Smooth muscle cell (in vitro differentiated cells): ENCODE measurements at regions not wholly inside any gene's neighbourhood (a gene's known extent, or its start where the extent isn't known, plus 50 kb on each side); places are given as distances from the start of the nearest gene placed in this dataset.

ENCODE experiments used
- DNase-seq: peaks from one replicate; lab custom pipeline; 2025; ENCODE audit not compliant: unreplicated experiment; lab: John Stamatoyannopoulos, UW
- H2AFZ ChIP-seq: fragments of 200-600 bp; sonication (generic); 2 replicates; pipeline ENCODE4 v1.6.0; 2016; ENCODE audit warnings: antibody characterized with exemption, low read depth, mild to moderate bottlenecking
- H3F3A ChIP-seq: fragments of 200-600 bp; sonication (generic); 2 replicates; pipeline ENCODE4 v1.6.0; 2017; ENCODE audit warnings: antibody characterized with exemption, low read depth
- H3K27ac ChIP-seq: fragments of 200-600 bp; sonication (generic); 2 replicates; pipeline ENCODE4 v1.5.1; 2016; ENCODE audit warnings: low read depth, mild to moderate bottlenecking
- H3K27me3 ChIP-seq: fragments of 200-600 bp; sonication (generic); 2 replicates; pipeline ENCODE4 v1.6.1; 2016; ENCODE audit warnings: low read depth, mild to moderate bottlenecking
- H3K36me3 ChIP-seq: fragments of 200-600 bp; sonication (generic); 2 replicates; pipeline ENCODE4 v1.5.1; 2016; ENCODE audit warnings: low read depth
- H3K4me1 ChIP-seq: fragments of 200-600 bp; sonication (generic); 2 replicates; pipeline ENCODE4 v1.5.1; 2016; ENCODE audit warnings: low read depth
- H3K4me2 ChIP-seq: fragments of 200-600 bp; sonication (generic); 2 replicates; pipeline ENCODE4 v1.6.0; 2016; ENCODE audit warnings: mild to moderate bottlenecking
- H3K4me3 ChIP-seq: fragments of 200-600 bp; sonication (generic); 2 replicates; pipeline ENCODE4 v1.5.1; 2016; ENCODE audit warnings: mild to moderate bottlenecking
- H3K79me2 ChIP-seq: fragments of 200-600 bp; sonication (generic); 2 replicates; pipeline ENCODE4 v1.6.0; 2016; ENCODE audit warnings: low read depth, mild to moderate bottlenecking
- H3K9ac ChIP-seq: fragments of 200-600 bp; sonication (generic); 2 replicates; pipeline ENCODE4 v1.6.0; 2016; ENCODE audit warnings: low read depth
- H3K9me3 ChIP-seq: fragments of 200-600 bp; sonication (generic); replicated peaks from 2 replicates; pipeline ENCODE4 v1.5.1; 2016; ENCODE audit warnings: low read depth
- H4K20me1 ChIP-seq: fragments of 200-600 bp; sonication (generic); 2 replicates; pipeline ENCODE4 v1.6.0; 2016; ENCODE audit warnings: low read depth
- CTCF ChIP-seq: fragments of 200-600 bp; sonication (generic); IDR thresholded peaks from 2 replicates; pipeline ENCODE4 v1.5.1; 2017; ENCODE audit warnings: borderline replicate concordance, mild to moderate bottlenecking, antibody characterized with exemption; ENCODE audit not compliant: insufficient read depth, poor library complexity, severe bottlenecking
- WGBS: methylation state at CpG from one replicate; pipeline ENCODE4 v1.1.7; 2016; ENCODE audit warnings: low lambda C conversion rate; 5-methylcytosine and 5-hydroxymethylcytosine counted together

DNA sequence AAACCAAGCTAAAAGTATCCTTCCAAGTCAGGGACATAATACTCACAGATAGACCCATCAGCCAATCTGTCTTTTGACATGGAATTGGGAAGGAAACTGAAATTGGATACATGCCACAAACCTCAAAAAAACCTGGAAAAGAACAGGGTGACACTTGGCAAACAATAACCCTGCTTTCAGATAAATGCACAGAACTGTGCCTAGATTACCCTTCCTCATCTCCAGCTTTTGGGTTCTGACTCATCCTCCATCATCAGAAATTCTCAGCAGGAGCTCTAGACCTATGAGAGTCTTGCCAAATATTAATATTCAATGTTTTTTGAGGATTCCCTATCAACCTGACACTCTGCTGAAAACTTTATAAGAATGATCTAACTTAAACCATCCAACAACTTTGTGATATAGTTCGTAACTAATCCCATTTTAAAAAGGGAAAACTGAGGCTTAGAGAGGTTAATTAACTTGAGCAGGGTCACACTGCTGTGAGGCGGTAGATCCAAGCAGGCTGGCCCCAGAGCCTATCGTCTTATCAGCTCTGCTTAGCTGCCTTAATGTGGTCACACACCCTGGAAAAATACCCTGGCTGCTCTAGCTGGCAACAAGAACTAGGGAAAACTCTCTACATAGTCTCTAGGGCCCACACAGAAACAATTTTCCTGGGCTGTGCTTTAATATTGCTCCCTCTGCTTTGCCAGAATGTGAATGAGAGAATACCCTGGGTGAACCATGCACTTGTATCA is 157.0 kb upstream of the TRPC7 start:
- Histone ChIP-seq H2AFZ (no peak overlapping the region), H3K4me1 (peaks cover 45% of the 10 kb centered on the region), H3K4me2 (peak overlapping the region; percentile 38), H3K9ac (no peak overlapping the region), H3K27me3 (no peaks in the 10 kb centered on the region), H3K27ac (peak overlapping the region; percentile 1), H3K4me3 (no peak overlapping the region), H3K9me3 (no peaks in the 10 kb centered on the region), H3K36me3 (no peaks in the 10 kb centered on the region), H4K20me1 (no peaks in the 10 kb centered on the region), H3F3A (peaks cover 36% of the 10 kb centered on the region), H3K79me2 (no peaks in the 10 kb centered on the region)
- 15% methylated on average over 3 of the region's 3 CpGs for WGBS
- no peak for TF ChIP-seq CTCF
- DNase-seq: no peak

DNA sequence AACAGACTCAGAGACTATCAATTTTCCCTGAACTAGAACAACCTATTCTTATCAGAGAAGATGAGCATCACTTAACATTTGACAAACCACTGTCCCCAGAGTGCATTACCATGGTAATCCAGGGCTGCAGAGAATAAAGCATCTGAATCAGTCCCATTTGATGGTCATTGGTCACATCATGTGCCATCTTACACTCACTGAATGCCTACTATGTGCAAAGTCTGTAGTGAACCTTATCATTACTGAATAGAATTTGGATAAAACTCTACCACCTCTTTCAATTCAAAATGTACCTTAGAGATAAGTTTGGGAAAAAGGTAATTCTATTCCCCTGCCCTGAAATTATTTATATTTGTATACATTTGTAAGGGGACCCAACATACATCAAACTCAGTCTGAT is 156.4 kb upstream of the TRPC7 start:
- no peak overlapping the region for H3K4me3 ChIP-seq
- peaks cover 36% of the 10 kb centered on the region for H3F3A ChIP-seq
- peak overlapping the region; percentile 38 for H3K4me2 ChIP-seq
- H3K27ac ChIP-seq: no peak overlapping the region
- no peaks in the 10 kb centered on the region for H3K36me3 ChIP-seq
- H3K9ac ChIP-seq: no peak overlapping the region
- no peaks in the 10 kb centered on the region for H4K20me1 ChIP-seq
- DNase-seq: no peak
- no peak overlapping the region for H2AFZ ChIP-seq
- no peaks in the 10 kb centered on the region for H3K27me3 ChIP-seq
- TF ChIP-seq CTCF: no peak
- H3K79me2 ChIP-seq: no peaks in the 10 kb centered on the region
- H3K9me3 ChIP-seq: no peaks in the 10 kb centered on the region
- H3K4me1 ChIP-seq: peaks cover 38% of the 10 kb centered on the region

DNA sequence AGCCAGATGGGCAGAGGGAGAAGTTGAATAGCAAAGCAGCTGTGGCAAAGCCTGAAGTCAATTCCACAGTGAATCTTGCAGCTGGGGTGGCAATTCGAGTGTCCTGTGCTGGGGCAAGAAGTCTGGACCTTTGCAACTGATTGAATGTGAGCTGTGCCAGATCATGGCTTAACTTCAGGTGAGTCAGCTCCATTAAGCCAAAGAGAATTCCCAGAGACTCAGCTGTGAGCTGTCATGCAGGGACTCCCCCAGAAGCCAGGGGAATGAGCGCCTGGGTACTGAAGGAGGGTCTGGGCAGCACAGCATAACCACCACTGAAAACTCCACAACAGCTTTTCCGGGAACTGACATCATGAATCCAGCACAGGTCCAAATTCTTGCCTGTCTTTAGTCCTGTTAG is 153.5 kb upstream of the TRPC7 start:
- Histone ChIP-seq H3K36me3 (no peaks in the 10 kb centered on the region), H3F3A (peaks cover 26% of the 10 kb centered on the region), H3K9me3 (no peaks in the 10 kb centered on the region), H3K4me1 (peaks cover 27% of the 10 kb centered on the region), H3K4me3 (no peak overlapping the region), H3K27me3 (no peaks in the 10 kb centered on the region), H3K27ac (peak overlapping the region; percentile 46), H4K20me1 (no peaks in the 10 kb centered on the region), H2AFZ (no peak overlapping the region), H3K9ac (no peak overlapping the region), H3K79me2 (no peaks in the 10 kb centered on the region), H3K4me2 (peak overlapping the region; percentile 38)
- DNase-seq: no peak
- TF ChIP-seq CTCF: no peak
- 46% methylated on average over 3 of the region's 3 CpGs for WGBS

GRCh38 chr5:136518174-136518573 is 152.8 kb upstream of the TRPC7 start:
- no peak overlapping the region for H3K4me3 ChIP-seq
- no peaks in the 10 kb centered on the region for H3K36me3 ChIP-seq
- no peaks in the 10 kb centered on the region for H3K79me2 ChIP-seq
- H3K4me1 ChIP-seq: peaks cover 26% of the 10 kb centered on the region
- H3K27ac ChIP-seq: peak overlapping the region; percentile 46
- no peak for TF ChIP-seq CTCF
- no peak overlapping the region for H3K9ac ChIP-seq
- peaks cover 25% of the 10 kb centered on the region for H3F3A ChIP-seq
- no peaks in the 10 kb centered on the region for H4K20me1 ChIP-seq
- no peak for DNase-seq
- 25% methylated on average over 1 of the region's 1 CpG for WGBS
- H3K4me2 ChIP-seq: peak overlapping the region; percentile 38
- H3K9me3 ChIP-seq: no peaks in the 10 kb centered on the region
- no peak overlapping the region for H2AFZ ChIP-seq
- no peaks in the 10 kb centered on the region for H3K27me3 ChIP-seq
